ENCODE measurements at regions not wholly inside any gene's neighbourhood (a gene's known extent, or its start where the extent isn't known, plus 50 kb on each side); places are given as distances from the start of the nearest gene placed in this dataset.

DNA sequence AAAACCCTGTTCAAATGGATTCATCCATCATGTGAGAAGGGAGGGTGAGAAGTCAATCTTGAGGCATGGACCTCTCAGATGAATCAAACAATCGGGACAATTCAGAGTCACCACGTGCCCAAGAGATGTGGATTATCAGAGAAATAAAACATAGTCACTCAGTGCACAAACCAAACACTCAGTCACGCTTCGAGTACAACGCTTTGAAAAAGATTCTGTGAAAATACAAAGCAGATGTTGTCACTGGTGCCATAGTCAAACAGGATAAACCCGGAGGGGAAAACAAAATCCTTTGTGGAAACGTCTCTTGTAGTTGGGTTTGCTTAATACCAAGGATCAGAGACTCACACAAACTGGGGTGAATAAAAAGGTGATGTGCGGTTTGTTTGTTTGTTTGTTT is 188.4 kb downstream of the RRAGC start:
- 44 to 55% methylated on average over 8 of the region's 8 CpGs for WGBS, 2 donors
- intact Hi-C loops (cut with DNase I) = no loop called here
- TF ChIP-seq, protein P1, sequence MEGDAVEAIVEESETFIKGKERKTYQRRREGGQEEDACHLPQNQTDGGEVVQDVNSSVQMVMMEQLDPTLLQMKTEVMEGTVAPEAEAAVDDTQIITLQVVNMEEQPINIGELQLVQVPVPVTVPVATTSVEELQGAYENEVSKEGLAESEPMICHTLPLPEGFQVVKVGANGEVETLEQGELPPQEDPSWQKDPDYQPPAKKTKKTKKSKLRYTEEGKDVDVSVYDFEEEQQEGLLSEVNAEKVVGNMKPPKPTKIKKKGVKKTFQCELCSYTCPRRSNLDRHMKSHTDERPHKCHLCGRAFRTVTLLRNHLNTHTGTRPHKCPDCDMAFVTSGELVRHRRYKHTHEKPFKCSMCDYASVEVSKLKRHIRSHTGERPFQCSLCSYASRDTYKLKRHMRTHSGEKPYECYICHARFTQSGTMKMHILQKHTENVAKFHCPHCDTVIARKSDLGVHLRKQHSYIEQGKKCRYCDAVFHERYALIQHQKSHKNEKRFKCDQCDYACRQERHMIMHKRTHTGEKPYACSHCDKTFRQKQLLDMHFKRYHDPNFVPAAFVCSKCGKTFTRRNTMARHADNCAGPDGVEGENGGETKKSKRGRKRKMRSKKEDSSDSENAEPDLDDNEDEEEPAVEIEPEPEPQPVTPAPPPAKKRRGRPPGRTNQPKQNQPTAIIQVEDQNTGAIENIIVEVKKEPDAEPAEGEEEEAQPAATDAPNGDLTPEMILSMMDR (IDR thresholded peaks at IDR 0.05) = no peak
- no peak for TF ChIP-seq POLR2A (IDR thresholded peaks at IDR 0.05)

DNA sequence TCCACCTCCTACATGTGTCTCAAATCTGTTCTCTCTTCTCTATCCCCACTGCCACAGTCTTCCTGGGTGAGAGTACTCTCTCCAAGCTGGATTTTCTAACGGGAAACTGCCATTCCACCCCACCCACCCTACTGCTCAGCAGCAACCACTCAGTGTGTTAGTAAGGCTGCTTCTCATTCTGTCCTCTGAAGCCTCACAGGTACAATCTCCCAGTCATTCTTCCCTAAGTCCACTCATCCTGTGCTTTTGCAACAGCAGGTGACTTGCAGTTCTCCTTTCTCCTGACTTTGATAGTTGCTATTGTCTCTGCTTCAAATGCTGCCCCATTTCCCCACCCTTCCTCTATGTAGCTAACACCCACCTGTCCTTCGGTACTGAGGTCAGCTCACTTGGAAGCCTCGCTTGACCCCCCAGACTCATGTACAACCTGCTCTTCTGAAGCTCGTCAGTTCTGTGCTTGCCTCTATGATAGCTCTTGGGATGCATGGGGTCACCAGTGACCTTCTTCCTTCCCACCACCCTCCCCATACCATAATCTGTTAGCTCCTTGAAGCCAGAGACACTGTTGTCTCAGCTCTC is 188.9 kb downstream of the RRAGC start:
- WGBS, 2 donors = 74 to 85% methylated on average over 4 of the region's 4 CpGs
- no peak for TF ChIP-seq POLR2A (IDR thresholded peaks at IDR 0.05)
- TF ChIP-seq, protein P1 (IDR thresholded peaks at IDR 0.05) = no peak
- intact Hi-C loops (cut with DNase I) = no loop called here

More for the DNA sequence above, 188.4 kb downstream of the RRAGC start:
- no peak for DNase-seq
- Histone ChIP-seq H3K27ac (no peak overlapping the region), H3K27me3 (peaks cover 0 to 30% (median 0%) of the 10 kb centered on the region in 4 donors), H3K36me3 (no peaks in the 10 kb centered on the region), H3K4me3 (no peak overlapping the region), H3K4me1 (no peaks in the 10 kb centered on the region), H3K9me3 (no peaks in the 10 kb centered on the region)

DNA sequence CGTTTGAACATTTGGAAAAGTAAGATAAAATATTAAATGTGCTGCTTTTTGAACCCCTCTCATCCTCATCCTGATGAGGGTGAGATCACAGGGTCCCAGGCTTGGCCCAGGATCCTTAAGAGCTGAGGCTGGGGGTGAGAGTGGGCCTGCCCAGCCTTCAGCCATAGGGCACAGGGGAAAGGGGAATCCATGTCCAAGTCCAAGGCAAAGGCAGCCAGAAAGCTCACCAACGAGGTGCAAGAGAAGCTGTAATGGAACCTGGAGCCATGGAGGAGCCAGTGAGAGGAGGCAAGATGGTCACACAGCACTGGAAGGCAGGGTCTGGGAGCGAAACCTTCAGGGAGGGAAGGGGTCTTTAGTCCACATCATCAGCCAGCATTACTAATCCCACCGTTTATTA is 191.9 kb downstream of the RRAGC start:
- peaks cover 0 to 50% (median 0%) of the 10 kb centered on the region in 4 donors for H3K27me3 ChIP-seq
- no peak overlapping the region for H3K27ac ChIP-seq
- 42 to 68% methylated on average over 4 of the region's 4 CpGs for whole genome bisulfite sequencing, 2 donors

More for the DNA sequence above, 188.9 kb downstream of the RRAGC start:
- peaks cover 0 to 30% (median 0%) of the 10 kb centered on the region in 4 donors for H3K27me3 ChIP-seq
- H3K9me3 ChIP-seq = peaks cover 0 to 3% (median 1%) of the 10 kb centered on the region in 3 donors
- H3K4me3 ChIP-seq = no peak overlapping the region
- DNase-seq = no peak
- no peaks in the 10 kb centered on the region for H3K4me1 ChIP-seq
- no peak overlapping the region for H3K27ac ChIP-seq
- no peaks in the 10 kb centered on the region for H3K36me3 ChIP-seq

DNA sequence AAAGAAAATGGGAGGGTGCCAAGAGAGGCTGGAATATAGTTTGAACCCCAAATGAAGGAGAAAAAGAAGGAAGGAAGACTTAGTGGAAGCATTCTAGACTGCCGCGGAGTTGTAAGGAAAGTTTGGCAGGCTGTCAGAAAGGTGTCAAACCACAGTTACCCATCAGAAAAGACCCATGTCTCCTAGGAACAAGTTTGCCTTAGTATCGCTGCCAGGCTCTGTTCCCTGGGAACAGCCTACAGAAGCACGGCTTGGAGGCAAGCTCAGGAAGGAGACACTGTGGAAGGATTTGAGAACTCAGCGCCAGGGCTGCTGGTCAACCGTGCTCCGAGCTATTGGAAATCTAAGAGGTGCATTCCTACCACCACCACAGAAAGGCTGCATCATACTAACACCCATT is 197.4 kb downstream of the RRAGC start:
- no peak for DNase-seq

More for the DNA sequence above, 191.9 kb downstream of the RRAGC start:
- TF ChIP-seq, protein P1 (IDR thresholded peaks at IDR 0.05) = no peak
- H3K4me1 ChIP-seq = no peaks in the 10 kb centered on the region
- no peak overlapping the region for H3K4me3 ChIP-seq
- H3K36me3 ChIP-seq = no peaks in the 10 kb centered on the region
- peaks cover 0 to 5% (median 3%) of the 10 kb centered on the region in 3 donors for H3K9me3 ChIP-seq
- intact Hi-C loops (cut with DNase I) = no loop called here
- DNase-seq = no peak

DNA sequence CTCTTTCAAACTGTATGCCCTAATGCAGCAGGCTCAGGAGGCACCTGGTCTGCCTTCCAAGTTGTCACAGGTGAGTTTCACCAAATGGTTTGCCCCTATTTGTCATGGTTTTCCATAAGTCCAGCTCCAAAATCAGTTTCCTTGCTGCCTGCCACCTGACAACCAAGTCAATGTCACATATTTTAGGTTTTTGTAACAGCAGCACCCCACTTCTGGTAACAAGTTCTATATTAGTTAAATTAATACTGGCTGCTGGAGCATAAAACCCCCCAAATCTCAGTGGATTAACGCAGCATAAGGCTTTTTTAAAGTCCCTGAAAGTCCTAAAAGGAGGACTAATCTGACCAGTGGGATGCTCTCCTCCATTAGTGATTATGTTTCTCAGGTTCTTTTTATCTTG is 200.7 kb downstream of the RRAGC start:
- no peak for DNase-seq
- no peaks in the 10 kb centered on the region for H3K36me3 ChIP-seq
- peaks cover 0 to 40% (median 0%) of the 10 kb centered on the region in 4 donors for H3K27me3 ChIP-seq

More for the DNA sequence above, 197.4 kb downstream of the RRAGC start:
- no peaks in the 10 kb centered on the region for H3K36me3 ChIP-seq
- WGBS, 2 donors = 44 to 64% methylated on average over 7 of the region's 7 CpGs
- intact Hi-C loops (cut with DNase I) = no loop called here
- H3K4me1 ChIP-seq = no peaks in the 10 kb centered on the region
- no peak overlapping the region for H3K27ac ChIP-seq
- TF ChIP-seq, protein P1 (IDR thresholded peaks at IDR 0.05) = no peak
- TF ChIP-seq POLR2A (IDR thresholded peaks at IDR 0.05) = no peak
- H3K9me3 ChIP-seq = peaks cover 0 to 11% (median 3%) of the 10 kb centered on the region in 3 donors
- H3K27me3 ChIP-seq = peaks cover 0 to 44% (median 0%) of the 10 kb centered on the region in 4 donors
- no peak overlapping the region for H3K4me3 ChIP-seq

More for the DNA sequence above, 200.7 kb downstream of the RRAGC start:
- Histone ChIP-seq H3K27ac (no peak overlapping the region), H3K4me1 (no peaks in the 10 kb centered on the region), H3K4me3 (no peak overlapping the region), H3K9me3 (peaks cover 0 to 6% (median 0%) of the 10 kb centered on the region in 3 donors)
- no peak for TF ChIP-seq POLR2A (IDR thresholded peaks at IDR 0.05)
- TF ChIP-seq, protein P1 (IDR thresholded peaks at IDR 0.05) = no peak
- intact Hi-C loops (cut with DNase I) = no loop called here
- 70 to 75% methylated on average over 1 of the region's 1 CpG for WGBS, 2 donors
